ENCODE measurements at regions not wholly inside any gene's neighbourhood (a gene's known extent, or its start where the extent isn't known, plus 50 kb on each side); places are given as distances from the start of the nearest gene placed in this dataset.

- TF ChIP-seq CTCF (IDR thresholded peaks at IDR 0.05): no peak
- TF ChIP-seq POLR2A (IDR thresholded peaks at IDR 0.05): no peak
These were observed 924.1 kb downstream of the LRRIQ3 start for GRCh38 chr1:73273886-73274285.

All from adrenal gland (tissue), 5 donors.